Right lobe of liver (tissue), 4 donors: ENCODE measurements at regions not wholly inside any gene's neighbourhood (a gene's known extent, or its start where the extent isn't known, plus 50 kb on each side); places are given as distances from the start of the nearest gene placed in this dataset.

Source experiments
- POLR2A ChIP-seq: fragments of 450-650 bp; IDR thresholded peaks from one replicate; pipeline ENCODE4 v1.6.1; 2017; ENCODE audit warnings: antibody characterized with exemption, mild to moderate bottlenecking
- TF ChIP-seq, protein P1 (sequence below), 4 donors: fragments of 200-600 bp in 3 of 4; fragments of 450-650 bp in 1 of 4; IDR thresholded peaks; one replicate each; pipeline versions ENCODE4 v1.5.1 to v1.8.0; 2016 to 2022; ENCODE audit warnings: antibody characterized with exemption in 4 of 4, mild to moderate bottlenecking in 2 of 4
- donor health status: DM: no; HTN: no; CAD: no.
- donor health status: DM: no; HTN: no; CAD: no.
- donor health status: DM: no; HTN: yes; CAD: no.

DNA sequence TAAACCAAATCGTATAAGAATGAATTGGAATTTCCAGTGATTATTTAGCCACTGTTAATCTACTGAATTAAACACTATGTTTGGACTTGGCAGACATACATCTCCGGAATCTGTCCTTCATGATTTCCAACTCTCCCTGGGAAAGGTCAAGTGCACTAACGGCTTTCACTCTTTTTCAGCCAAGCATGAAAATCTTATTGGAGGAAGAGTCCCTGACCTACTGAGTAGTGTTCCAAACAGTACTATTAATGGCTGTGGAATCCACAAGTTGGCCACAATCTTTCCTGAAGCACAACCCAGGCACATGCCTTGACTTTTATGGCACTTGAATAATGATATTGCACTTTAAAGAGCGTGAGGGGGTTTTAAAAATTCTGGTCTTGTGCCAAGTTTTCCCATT, 318.9 kb upstream of the RND3 start:
- TF ChIP-seq, protein P1, sequence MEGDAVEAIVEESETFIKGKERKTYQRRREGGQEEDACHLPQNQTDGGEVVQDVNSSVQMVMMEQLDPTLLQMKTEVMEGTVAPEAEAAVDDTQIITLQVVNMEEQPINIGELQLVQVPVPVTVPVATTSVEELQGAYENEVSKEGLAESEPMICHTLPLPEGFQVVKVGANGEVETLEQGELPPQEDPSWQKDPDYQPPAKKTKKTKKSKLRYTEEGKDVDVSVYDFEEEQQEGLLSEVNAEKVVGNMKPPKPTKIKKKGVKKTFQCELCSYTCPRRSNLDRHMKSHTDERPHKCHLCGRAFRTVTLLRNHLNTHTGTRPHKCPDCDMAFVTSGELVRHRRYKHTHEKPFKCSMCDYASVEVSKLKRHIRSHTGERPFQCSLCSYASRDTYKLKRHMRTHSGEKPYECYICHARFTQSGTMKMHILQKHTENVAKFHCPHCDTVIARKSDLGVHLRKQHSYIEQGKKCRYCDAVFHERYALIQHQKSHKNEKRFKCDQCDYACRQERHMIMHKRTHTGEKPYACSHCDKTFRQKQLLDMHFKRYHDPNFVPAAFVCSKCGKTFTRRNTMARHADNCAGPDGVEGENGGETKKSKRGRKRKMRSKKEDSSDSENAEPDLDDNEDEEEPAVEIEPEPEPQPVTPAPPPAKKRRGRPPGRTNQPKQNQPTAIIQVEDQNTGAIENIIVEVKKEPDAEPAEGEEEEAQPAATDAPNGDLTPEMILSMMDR (IDR thresholded peaks at IDR 0.05) = no peak
- TF ChIP-seq POLR2A = no peak
